Rectal smooth muscle tissue (tissue), 1 donor: ENCODE measurements at regions not wholly inside any gene's neighbourhood (a gene's known extent, or its start where the extent isn't known, plus 50 kb on each side); places are given as distances from the start of the nearest gene placed in this dataset.
A peak's percentile ranks its signal among the peaks of the same experiment; 100 is the strongest.

Experiments used
- H3K27ac ChIP-seq: one replicate; pipeline ENCODE4 v1.7.0; 2013; ENCODE audit warnings: low read depth, low read length, inconsistent platforms
- H3K27me3 ChIP-seq: one replicate; pipeline ENCODE4 v1.7.0; 2013; ENCODE audit warnings: low read length; ENCODE audit not compliant: control insufficient read depth, insufficient read depth
- H3K36me3 ChIP-seq: one replicate; pipeline ENCODE4 v1.7.0; 2013; ENCODE audit warnings: low read length; ENCODE audit not compliant: control insufficient read depth, insufficient read depth
- H3K4me1 ChIP-seq: one replicate; pipeline ENCODE4 v1.7.0; 2013; ENCODE audit warnings: low read length; ENCODE audit not compliant: control insufficient read depth, insufficient read depth
- H3K4me3 ChIP-seq: one replicate; pipeline ENCODE4 v1.7.0; 2013; ENCODE audit warnings: low read length
- H3K9ac ChIP-seq: one replicate; pipeline ENCODE4 v1.7.0; 2013; ENCODE audit warnings: low read length

DNA sequence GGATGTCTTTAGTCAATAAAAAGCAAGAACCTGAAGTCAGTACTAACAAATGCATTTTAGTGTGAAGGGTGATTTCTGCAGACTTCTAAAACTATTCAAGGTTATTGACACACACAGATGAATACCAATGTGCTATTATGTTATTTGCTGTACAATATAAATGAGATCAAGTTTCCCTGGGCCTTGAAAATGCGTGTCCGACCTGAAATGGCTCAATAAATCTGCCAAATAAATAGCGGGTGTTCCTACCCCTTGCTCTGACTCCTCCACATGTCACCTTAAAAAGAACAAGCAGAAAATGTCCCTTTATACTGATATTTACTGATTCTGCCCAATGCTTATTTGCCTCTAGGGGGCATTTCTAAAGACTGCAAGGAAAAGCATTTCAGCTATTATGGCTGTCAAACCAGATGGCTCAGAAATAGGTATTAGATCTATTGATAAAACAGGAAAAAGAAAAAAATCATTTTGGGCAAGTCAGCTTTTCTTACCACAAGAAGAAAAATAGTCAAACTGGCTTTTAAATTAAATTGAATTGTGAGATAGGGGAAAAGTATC lies 367.3 kb upstream of the KITLG start:
- Histone ChIP-seq H3K36me3 (no peaks in the 10 kb centered on the region), H3K4me3 (no peak overlapping the region), H3K27ac (no peak overlapping the region), H3K4me1 (peaks cover 2% of the 10 kb centered on the region), H3K27me3 (no peaks in the 10 kb centered on the region), H3K9ac (no peak overlapping the region)

GRCh38 chr12:88946372-88946997 lies 366.2 kb upstream of the KITLG start:
- Histone ChIP-seq H3K9ac (no peak overlapping the region), H3K4me3 (no peak overlapping the region), H3K27me3 (no peaks in the 10 kb centered on the region), H3K36me3 (no peaks in the 10 kb centered on the region), H3K4me1 (peaks cover 2% of the 10 kb centered on the region), H3K27ac (peak overlapping the region; percentile 10)

DNA sequence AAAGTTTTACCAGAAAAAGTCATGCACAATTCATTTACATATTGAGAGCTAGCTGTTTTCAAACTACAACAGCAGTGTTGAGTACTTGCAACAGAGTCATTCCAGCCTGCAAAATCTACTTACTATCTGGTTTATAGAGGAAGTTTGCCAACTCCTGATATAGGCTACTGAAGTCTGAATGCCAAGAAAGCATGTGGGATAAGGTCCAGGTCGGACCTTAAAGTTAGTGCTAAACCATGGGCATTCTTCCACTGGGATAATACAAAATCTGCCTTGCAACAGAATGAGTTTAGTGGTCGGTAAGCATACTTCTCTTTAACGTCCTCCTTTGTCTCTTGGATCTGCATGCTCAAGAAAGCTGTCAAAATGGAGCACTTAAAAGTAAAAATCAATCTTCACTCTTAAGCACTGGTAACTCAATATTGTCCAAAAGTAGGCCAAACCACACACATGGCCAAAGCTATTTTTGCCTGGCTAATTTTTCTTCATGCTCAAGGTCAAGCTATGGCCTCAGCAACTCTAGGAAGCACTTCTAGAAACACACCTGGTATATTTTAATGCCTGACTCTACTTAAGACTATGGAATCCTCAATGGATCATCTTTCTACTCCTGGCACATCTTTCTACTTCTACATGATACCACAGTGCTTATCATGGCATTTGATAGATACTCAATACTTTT lies 364.9 kb upstream of the KITLG start:
- Histone ChIP-seq H3K4me1 (peaks cover 2% of the 10 kb centered on the region), H3K27me3 (no peaks in the 10 kb centered on the region), H3K9ac (no peak overlapping the region), H3K4me3 (no peak overlapping the region), H3K27ac (no peak overlapping the region), H3K36me3 (no peaks in the 10 kb centered on the region)

GRCh38 chr12:88944397-88944796 lies 364.1 kb upstream of the KITLG start:
- Histone ChIP-seq H3K4me3 (no peak overlapping the region), H3K4me1 (peaks cover 2% of the 10 kb centered on the region), H3K27me3 (no peaks in the 10 kb centered on the region), H3K36me3 (no peaks in the 10 kb centered on the region), H3K27ac (no peak overlapping the region), H3K9ac (no peak overlapping the region)

GRCh38 chr12:88940854-88941253 lies 360.6 kb upstream of the KITLG start:
- Histone ChIP-seq H3K9ac (no peak overlapping the region), H3K36me3 (no peaks in the 10 kb centered on the region), H3K4me3 (no peak overlapping the region), H3K27ac (no peak overlapping the region), H3K27me3 (no peaks in the 10 kb centered on the region), H3K4me1 (no peaks in the 10 kb centered on the region)

DNA sequence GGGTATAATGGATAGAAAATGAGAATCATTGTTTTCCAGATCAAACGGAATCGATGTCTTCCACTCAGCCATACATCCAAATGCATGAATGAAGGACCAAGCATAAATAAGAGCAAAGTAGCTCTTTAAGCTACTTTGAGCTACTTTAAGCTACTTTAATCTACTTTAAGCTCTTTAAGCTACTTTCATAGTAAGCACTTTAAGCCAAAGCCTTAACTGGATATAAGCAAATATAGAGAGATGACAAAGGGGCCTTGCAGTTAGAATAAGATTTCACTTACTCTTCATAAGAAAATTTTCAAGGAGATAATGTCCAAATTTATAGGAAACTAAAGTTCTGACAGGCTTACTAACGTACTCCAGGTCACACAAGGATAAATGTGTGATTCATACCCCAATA lies 355.6 kb upstream of the KITLG start:
- Histone ChIP-seq H3K9ac (no peak overlapping the region), H3K36me3 (no peaks in the 10 kb centered on the region), H3K27me3 (no peaks in the 10 kb centered on the region), H3K27ac (no peak overlapping the region), H3K4me3 (no peak overlapping the region), H3K4me1 (no peaks in the 10 kb centered on the region)

- no peak overlapping the region for H3K9ac ChIP-seq
- H3K27me3 ChIP-seq: no peaks in the 10 kb centered on the region
- no peaks in the 10 kb centered on the region for H3K36me3 ChIP-seq
- no peak overlapping the region for H3K4me3 ChIP-seq
- no peak overlapping the region for H3K27ac ChIP-seq
- no peaks in the 10 kb centered on the region for H3K4me1 ChIP-seq
Observed at GRCh38 chr12:88934163-88934747, 354.0 kb upstream of the KITLG start.

DNA sequence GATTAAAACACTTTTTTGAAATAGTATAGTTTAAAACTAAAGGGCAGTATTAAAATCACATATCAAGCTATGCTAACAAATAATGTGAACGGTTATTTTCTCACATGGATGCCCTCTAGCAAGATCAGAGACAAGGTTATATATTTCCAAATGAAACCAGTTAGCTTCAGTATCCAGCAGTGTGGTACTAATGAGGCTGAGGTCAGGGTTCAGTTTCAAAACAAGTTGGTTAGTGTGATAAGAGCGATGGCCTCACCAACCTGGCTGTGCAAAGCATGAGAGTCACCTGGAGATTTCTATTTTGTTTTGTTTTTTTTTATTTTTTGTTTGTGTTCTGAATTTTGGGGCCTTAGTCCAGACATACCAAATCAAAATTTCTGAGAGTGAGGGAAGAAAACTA lies 352.2 kb upstream of the KITLG start:
- H3K27ac ChIP-seq: no peak overlapping the region
- no peak overlapping the region for H3K9ac ChIP-seq
- H3K36me3 ChIP-seq: no peaks in the 10 kb centered on the region
- no peaks in the 10 kb centered on the region for H3K27me3 ChIP-seq
- H3K4me3 ChIP-seq: no peak overlapping the region
- H3K4me1 ChIP-seq: no peaks in the 10 kb centered on the region

GRCh38 chr12:88931598-88931997 lies 351.3 kb upstream of the KITLG start:
- Histone ChIP-seq H3K36me3 (no peaks in the 10 kb centered on the region), H3K9ac (no peak overlapping the region), H3K27me3 (no peaks in the 10 kb centered on the region), H3K27ac (no peak overlapping the region), H3K4me1 (no peaks in the 10 kb centered on the region), H3K4me3 (no peak overlapping the region)

DNA sequence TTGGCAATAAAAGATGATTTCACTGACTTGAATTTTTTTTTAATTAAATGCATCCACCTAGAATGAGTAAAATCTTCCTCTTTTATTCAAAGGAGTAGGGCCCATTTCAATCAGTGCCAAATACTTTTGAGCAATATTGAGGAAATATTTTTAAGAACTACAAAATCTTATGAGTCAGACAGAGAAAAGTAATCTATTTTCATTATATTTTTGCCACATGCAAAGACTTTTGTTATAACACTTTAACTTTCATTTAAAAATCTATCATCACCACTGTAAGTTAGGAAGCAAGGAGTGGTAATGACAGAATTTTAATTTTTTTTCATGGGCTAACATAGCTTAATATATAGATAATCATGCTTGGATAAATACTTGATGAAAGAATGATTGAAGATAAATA lies 345.2 kb upstream of the KITLG start:
- Histone ChIP-seq H3K36me3 (no peaks in the 10 kb centered on the region), H3K27me3 (no peaks in the 10 kb centered on the region), H3K4me1 (no peaks in the 10 kb centered on the region), H3K9ac (no peak overlapping the region), H3K27ac (no peak overlapping the region), H3K4me3 (no peak overlapping the region)

- Histone ChIP-seq H3K4me3 (no peak overlapping the region), H3K9ac (no peak overlapping the region), H3K27me3 (no peaks in the 10 kb centered on the region), H3K4me1 (no peaks in the 10 kb centered on the region), H3K36me3 (no peaks in the 10 kb centered on the region), H3K27ac (no peak overlapping the region)
Observed at GRCh38 chr12:88924162-88924561, 343.9 kb upstream of the KITLG start.

DNA sequence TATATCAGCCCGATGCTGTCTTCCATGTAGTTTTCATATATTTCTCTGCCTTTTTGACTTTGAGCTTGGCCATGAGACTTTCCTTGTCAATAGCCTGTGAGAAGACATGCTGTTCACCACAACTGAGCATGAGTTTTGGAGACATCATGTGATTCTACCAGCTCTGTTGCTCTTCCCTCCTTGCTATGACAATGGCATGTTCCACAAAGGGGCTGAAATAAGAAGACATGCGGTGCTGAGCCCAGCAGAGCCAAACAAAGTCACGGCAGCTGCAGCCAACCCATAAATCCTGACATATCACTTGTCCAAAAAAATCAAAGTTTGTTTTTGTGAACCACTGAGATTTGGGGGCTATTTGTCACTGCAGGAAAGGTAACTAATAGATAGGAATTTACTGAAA lies 343.4 kb upstream of the KITLG start:
- no peak overlapping the region for H3K27ac ChIP-seq
- no peak overlapping the region for H3K9ac ChIP-seq
- no peaks in the 10 kb centered on the region for H3K4me1 ChIP-seq
- no peaks in the 10 kb centered on the region for H3K36me3 ChIP-seq
- H3K4me3 ChIP-seq: no peak overlapping the region
- H3K27me3 ChIP-seq: no peaks in the 10 kb centered on the region

DNA sequence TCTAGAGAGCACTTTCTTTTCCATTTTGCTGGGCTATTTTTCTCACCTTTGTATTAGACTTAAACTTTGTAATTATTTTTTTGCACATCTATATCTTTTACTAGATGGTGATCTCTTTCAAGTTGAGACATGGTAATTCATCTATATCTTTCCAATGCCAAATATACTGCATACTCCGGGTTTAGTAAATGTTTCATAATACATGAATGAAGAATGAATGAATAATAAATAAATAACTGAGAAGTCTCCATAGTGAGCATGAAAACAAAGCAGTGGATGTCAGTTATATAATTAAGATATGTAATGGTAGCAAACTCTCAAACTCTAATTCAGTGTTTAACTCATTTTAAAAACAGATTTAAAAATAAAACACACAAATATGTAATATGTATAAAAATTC lies 342.5 kb upstream of the KITLG start:
- H3K36me3 ChIP-seq: no peaks in the 10 kb centered on the region
- no peaks in the 10 kb centered on the region for H3K4me1 ChIP-seq
- no peaks in the 10 kb centered on the region for H3K27me3 ChIP-seq
- no peak overlapping the region for H3K9ac ChIP-seq
- H3K4me3 ChIP-seq: no peak overlapping the region
- H3K27ac ChIP-seq: no peak overlapping the region
